OCI-M1 (cell line): ENCODE measurements at regions not wholly inside any gene's neighbourhood (a gene's known extent, or its start where the extent isn't known, plus 50 kb on each side); places are given as distances from the start of the nearest gene placed in this dataset.
A peak's percentile ranks its signal among the peaks of the same experiment; 100 is the strongest.
"Not testable (repeated sequence)": the region's sequence is repeated elsewhere in the genome, so short reads cannot be mapped to it uniquely, and the experiment has no call there.

Experiments
- DNase-seq: peaks from one replicate; lab custom pipeline; 2025; lab: John Stamatoyannopoulos, UW

DNA sequence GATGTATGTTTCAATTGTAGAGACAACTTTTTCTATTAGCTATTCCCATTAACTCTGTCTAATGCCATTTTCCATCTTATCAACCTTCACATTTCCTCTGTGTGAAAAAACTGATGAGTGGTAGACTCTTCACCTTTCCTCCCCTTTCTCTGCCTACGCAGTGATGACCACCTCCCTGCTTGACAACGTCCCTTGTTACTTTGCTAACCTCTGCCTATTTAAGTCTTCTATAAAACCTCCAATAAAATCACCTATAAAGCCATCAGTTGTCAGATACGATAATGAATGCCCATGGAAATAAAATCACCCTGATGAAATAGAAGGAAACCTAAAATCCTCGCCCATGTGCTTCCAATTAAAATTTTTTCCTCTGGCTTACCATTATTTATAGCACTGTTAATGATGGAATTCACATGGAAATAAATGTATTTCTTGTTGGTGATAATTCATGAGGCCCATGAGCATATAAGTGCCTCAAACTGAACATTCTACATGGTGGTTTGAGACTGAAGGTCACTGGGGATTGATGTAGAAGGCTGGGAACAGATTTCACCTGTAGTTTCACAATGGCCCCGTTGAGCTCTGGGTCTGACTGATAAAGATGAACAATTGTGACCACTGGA, 1454.0 kb upstream of the SEL1L start:
- no peak for DNase-seq

DNA sequence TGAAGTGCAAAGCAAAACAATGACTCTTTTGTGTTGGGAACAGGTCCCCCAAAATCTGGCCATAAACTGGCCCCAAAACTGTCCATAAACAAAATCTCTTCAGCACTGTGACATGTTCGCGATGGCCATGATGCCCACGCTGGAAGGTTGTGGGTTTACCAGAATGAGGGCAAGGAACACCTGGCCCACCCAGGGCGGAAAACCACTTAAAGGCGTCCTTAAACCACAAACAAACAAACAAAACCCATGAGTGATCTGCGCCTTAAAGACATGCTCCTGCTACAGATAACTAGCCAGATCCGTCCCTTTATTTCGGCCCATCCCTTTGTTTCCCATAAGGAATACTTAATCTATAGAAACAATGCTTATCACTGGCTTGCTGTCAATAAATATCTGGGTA, 1460.9 kb upstream of the SEL1L start:
- not testable (repeated sequence) for DNase-seq

GRCh38 chr14:82999802-83000201, 1466.1 kb upstream of the SEL1L start:
- peak; percentile 44 for DNase-seq

DNA sequence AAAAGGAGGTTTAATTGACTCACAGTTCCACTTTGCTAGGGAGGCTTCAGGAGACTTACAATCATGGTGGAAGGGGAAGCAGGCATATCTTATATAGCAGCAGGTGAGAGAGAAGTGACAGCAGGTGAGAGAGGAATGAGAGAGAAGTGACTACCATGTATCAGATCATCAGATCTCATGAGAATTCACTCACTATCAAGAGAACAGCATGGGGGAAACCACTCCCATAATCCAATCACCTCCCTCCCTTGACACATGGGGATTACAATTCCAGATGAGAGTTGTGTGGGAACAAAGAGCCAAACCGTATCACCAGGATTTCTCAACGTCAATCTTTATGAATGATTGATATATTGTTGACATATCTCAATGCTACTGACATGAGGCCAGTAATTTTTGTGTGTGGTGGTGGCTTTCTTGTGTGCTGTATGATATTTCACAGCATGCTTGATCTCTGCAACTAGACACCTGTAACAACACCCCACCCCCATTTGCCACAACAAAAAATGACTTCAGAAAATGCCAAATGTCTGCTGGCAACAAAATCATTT, 1470.9 kb upstream of the SEL1L start:
- no peak for DNase-seq

GRCh38 chr14:83006121-83006670, 1472.5 kb upstream of the SEL1L start:
- DNase-seq = no peak

DNA sequence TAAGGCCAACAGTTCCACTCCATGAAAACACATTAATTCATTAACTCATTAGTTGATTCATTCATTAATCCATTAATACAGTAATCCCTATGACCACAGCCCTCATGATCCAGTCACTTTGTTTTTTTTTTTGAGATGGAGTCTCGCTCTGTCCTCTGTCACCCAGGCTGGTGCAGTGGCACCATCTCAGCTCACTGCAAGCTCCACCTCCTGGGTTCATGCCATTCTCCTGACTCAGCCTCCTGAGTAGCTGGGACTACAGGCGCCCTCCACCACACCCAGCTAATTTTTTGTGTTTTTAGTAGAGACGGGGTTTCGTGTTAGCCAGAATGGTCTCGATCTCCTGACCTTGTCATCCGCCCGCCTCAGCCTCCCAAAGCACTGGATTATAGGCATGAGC, 1473.4 kb upstream of the SEL1L start:
- not testable (repeated sequence) for DNase-seq

DNA sequence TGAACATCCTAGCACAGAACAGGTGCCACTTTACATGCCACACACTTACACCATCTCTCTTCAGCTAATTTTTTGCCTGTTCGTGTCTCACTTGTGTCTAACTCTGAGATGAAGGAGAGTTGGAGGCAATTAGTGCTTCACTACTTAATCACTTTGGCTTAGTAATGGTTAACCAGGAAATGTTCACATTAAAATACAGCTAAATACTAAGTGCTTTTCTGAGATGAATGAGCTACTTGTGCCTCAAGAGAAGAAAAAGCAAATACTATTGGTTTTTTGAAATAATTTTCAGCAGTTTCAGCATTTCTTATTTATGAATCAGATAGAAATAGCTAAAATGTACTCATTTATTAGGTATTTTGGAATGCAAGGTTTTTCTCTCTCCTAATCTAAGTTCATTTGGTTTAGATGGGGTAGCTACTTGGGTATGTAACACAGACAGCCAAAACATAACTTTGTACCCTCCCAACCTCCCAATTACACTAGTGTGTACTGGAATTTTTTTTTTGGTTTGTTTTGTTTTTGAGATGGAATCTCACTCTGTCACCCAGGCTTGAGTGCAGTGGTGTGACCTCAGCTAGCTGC, 1474.1 kb upstream of the SEL1L start:
- DNase-seq = no peak

DNA sequence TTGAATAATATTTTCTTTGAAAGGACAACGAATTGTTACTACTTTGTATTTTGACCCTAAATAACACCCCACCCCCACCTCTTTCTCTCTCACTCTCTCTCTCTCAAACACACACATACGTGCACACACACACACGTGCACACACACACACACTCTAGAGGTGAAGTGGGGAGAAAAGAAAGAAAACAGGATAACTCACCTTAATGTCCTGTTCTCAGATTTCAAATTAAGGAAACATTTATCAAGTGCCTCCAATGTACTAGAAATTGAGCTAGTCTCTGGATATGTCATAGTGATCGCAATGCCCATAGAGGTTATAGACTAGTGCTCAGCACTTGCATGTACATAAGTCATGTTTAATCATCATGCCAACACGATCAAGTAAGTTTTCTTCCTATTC, 1483.6 kb upstream of the SEL1L start:
- DNase-seq = no peak

DNA sequence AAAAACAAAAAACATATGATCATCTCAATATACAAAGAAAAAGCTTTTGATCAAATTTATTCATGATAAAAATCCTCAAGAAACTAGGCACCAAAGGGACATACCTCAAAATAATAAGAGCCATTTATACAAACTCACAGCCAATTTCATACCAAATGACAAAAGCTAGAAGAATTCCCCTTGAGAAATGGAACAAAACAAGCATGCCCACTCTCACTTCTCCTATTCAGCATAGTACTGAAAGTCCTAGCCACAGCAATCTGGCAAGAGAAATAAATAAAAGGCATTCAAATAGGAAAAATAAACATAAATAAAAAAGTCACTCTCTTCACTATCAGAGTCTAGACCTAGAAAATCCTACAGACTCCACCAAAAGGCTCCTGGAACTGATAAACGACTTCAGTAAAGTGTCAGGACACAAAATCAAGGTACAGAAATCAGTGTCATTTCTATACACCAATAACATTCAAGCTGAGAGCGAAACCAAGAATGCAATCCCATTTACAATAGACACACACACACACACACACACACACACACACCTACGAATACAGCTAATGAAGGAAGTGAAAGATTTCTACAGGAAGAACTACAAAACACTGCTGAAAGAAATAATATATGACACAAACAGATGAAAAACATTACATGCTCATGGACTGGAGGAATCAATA, 1486.2 kb upstream of the SEL1L start:
- no peak for DNase-seq

GRCh38 chr14:83021323-83021722, 1487.7 kb upstream of the SEL1L start:
- DNase-seq = no peak

GRCh38 chr14:83023369-83023768, 1489.7 kb upstream of the SEL1L start:
- no peak for DNase-seq

DNA sequence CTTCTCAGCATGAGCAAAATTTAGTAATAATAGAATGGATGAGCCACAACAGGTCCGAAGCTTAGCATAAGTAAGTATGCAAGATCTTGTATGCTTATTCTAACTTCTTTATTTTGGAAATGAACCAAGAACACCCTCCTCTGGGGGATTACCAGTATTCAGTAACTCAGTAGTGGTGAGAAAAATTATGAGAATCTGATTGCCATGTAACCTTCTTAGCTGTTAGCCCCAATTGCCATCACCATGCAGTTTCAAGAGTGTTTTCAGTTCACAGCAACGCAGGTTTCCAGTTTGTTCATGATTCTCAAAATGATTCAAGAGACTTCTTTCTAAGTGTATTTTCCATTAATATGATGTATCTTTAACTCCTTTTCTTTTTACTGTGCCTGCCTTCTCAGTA, 1507.6 kb upstream of the SEL1L start:
- DNase-seq = no peak

- DNase-seq = no peak
Observed at GRCh38 chr14:83042858-83043257, 1509.2 kb upstream of the SEL1L start.

DNA sequence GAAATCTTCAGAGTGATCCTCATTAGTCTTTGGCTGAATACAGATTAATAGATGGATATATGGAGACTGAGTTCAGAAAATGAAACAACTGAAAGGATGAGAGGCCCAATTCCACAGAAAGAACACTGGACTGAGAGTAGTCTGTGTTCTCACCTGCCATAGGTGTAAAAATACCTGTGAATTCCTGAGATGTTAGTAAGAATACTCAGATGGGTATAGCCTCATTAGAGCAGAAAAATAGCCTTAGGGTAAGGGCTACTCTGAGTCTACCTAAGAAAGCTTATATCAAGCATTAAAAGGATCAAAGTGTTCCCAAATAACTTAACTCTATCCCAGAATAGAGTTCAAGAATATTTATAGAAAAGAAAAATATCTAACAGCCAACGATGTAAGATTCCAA, 1510.3 kb upstream of the SEL1L start:
- no peak for DNase-seq

DNA sequence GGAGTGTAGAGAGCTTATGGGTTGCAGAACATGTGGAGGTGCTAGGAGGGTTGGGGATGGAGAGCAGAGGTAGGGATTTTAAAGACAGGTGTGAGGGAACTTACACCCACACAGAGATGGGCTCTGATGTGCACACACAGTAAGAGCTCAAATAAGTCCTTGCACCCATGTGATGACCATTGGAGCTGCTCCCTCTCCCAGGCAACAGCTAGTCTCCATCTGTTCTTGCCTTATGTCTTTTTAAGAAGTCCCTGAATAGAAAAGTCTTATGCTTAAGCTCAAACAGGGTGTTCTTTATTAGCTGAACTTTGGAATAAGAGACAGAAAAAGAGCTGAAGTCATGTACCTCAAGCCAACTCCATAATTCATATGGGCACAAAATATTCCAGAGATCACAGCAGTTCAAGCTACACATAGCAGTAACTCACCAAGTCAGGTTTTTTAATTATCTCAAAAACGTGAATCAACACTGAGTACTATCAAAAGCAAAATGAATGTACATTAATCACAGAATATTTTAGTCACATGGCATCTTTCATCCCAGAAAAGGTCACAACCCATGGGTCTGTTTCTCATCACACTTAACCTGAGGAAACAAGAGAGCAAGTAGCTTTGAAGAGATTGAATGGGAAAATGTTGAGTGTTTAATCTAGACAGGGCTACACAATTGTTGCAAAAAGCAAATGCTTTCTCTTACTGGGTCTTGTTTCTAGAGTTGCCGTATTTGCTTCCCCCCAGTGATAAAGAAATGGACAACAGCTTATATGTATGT, 1513.6 kb upstream of the SEL1L start:
- no peak for DNase-seq

GRCh38 chr14:83053022-83053710, 1519.5 kb upstream of the SEL1L start:
- DNase-seq = no peak

DNA sequence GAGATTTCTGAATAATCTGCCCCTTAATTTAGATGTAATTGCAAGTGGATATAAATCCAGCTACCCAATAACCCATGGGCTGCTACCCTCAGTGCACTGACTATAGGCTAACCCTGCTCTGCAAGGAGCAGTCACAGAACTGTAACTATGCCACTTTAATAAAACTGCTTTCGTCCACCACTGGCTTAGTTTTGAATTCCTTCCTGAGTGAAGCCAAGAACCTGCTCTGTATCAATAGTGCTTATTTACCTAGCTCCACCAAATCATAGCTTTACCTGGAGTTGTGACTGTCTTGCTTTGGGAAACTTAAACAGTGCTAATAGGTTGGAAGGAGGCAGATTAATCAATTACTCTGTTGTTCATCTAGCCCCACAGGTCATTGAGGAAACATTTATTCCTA, 1524.4 kb upstream of the SEL1L start:
- no peak for DNase-seq

DNA sequence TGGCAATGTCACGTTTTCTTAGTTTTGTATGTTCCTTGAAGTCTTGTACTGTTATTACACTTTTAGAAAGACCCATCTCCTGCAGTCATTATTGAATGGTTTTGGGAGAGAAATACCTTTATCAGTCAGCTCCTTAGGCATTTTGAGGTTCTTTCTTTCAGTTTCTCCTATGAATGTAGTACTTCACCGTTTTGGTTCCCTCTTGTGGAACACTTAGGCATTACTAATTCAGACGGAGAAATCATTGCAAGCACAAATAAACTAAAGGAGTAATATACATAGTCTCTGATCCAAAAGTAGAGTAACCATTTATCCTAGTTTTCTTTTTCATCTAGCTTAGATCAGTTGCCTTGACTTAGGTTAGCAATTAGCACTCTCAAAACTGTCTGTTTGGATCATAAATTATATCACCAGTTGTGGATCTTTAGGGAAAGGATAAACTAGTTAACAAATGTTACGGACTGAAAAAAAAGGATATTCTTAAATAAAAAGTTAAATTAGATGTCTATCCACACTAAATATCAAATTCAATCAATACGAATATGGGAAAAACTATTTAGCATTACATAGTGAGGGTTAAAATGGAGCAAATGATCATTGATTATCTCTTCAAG, 1538.3 kb upstream of the SEL1L start:
- peak; percentile 81 for DNase-seq

GRCh38 chr14:83085136-83085535, 1551.5 kb upstream of the SEL1L start:
- DNase-seq = peak; percentile 90

DNA sequence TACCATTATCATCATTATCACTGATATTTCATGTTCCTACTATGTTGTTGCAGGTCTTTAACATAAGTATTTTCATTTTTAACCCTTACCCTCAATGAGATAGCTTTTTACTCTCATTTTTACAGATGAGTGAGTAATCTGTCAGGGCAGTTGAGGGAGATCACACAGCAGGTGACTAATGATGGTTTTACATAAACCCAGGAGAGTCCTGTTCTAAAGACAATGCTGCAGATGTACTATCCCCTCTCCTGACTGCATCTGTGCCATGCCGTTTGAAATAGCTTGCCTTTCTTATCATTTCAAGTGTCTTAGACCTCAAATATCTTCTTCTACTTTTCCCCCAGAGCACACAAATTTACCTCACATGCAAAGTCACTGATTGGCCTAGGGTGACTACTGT, 1552.1 kb upstream of the SEL1L start:
- peak; percentile 55 for DNase-seq
